ENCODE measurements at regions not wholly inside any gene's neighbourhood (a gene's known extent, or its start where the extent isn't known, plus 50 kb on each side); places are given as distances from the start of the nearest gene placed in this dataset.

DNA sequence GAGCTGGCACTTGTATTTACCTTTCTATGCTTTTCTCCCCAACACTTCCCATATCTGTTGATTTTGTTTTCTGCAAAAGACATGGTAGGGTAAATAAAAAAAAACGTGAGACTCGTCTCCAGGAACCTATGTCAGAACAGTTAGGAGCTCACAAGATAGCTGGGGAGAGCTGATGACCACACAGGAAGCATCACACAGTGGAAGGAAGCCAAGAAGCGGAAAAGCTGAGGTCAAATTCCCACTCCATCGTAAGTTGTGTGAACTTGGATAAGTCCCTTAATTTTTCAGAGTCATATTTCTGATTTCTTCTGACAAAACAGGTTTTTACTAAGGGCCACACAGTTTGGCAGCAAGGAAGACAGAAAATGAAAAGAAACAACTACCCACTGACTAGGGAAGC, 199.6 kb downstream of the KLF5 start:
- no peak for DNase-seq (ENCODE audit: low read depth)
- TF ChIP-seq, protein P1, sequence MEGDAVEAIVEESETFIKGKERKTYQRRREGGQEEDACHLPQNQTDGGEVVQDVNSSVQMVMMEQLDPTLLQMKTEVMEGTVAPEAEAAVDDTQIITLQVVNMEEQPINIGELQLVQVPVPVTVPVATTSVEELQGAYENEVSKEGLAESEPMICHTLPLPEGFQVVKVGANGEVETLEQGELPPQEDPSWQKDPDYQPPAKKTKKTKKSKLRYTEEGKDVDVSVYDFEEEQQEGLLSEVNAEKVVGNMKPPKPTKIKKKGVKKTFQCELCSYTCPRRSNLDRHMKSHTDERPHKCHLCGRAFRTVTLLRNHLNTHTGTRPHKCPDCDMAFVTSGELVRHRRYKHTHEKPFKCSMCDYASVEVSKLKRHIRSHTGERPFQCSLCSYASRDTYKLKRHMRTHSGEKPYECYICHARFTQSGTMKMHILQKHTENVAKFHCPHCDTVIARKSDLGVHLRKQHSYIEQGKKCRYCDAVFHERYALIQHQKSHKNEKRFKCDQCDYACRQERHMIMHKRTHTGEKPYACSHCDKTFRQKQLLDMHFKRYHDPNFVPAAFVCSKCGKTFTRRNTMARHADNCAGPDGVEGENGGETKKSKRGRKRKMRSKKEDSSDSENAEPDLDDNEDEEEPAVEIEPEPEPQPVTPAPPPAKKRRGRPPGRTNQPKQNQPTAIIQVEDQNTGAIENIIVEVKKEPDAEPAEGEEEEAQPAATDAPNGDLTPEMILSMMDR (IDR thresholded peaks at IDR 0.05; ENCODE audit: insufficient read depth, low read depth, low read length, missing control alignments) = no peak
- H3K4me3 ChIP-seq (ENCODE audit: low read length) = no peak overlapping the region

DNA sequence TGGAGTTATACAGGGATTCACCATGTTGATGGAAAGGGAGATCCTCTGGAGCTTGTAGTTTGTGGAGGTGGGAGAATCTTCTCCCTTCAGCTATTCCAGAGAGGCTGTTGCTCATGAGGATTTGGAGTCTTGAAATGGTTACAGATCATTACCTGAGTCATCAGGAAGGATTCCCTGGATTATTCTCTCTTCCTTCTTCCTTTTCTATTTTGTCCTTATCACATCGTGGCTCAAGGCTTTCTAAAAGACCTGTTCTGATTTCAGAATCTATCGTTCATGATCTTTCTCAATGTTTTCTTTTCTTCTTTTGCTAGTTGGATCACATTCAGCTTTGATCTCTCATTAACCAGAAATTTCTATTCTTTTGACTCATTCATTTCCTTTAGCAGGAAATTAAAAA, 196.0 kb downstream of the KLF5 start:
- H3K4me3 ChIP-seq (ENCODE audit: low read length) = no peak overlapping the region
- TF ChIP-seq, protein P1 (IDR thresholded peaks at IDR 0.05; ENCODE audit: insufficient read depth, low read depth, low read length, missing control alignments) = no peak

DNA sequence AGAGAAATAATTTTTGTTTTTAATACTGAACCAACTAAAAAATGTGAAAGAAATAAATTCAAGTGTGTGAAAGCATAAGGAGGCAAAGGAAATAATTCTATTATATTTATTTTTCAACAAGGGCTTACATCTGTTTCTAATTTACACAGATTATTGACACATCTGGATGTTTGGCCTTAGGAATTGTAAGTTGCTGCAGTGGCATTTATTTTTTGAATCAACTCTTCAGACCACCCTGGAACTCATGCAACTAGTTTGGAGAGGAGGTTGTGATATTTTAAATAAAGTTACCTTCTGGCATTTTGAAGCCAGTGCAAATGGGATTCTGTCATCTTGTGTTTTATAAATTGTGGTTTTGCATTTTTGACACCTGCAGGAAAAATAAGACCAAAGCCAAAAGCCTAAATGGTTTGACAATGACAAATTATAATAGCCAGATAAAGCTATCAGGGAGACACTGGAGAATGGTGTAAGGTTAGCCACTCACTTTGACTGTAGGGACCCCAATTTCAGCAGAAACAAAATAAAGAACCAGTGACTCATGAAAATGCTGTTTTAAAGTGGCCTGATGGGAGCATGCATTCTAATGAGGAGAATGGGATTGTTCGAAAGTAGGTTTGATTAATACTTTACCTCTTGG, 192.9 kb downstream of the KLF5 start:
- TF ChIP-seq, protein P1 (IDR thresholded peaks at IDR 0.05; ENCODE audit: insufficient read depth, low read depth, low read length, missing control alignments) = no peak
- no peak for DNase-seq (ENCODE audit: low read depth)
- H3K4me3 ChIP-seq (ENCODE audit: low read length) = no peak overlapping the region

More for the DNA sequence above, 196.0 kb downstream of the KLF5 start:
- peak; percentile 66 for DNase-seq (ENCODE audit: low read depth)

DNA sequence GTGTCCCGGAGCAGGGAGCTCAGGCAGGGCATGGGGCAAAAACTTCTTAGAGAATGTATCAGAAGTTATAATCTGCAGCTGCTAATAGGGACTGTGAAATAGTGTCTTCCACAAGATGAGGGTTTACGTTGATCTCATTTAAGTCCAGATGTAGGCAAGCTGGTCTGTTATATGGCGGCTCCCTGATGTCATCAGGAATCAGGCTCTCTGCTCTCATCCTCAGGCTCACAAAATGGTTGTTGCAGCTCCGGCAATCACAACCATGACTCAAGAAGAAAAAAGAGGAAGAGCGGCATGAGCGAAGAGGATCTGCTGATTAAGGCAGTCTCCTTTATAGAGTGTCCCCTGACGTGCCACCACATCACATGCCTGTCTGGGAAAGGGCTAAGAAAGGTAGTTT, 191.3 kb downstream of the KLF5 start:
- TF ChIP-seq, protein P1 (IDR thresholded peaks at IDR 0.05; ENCODE audit: insufficient read depth, low read depth, low read length, missing control alignments) = no peak
- no peak overlapping the region for H3K4me3 ChIP-seq (ENCODE audit: low read length)
- no peak for DNase-seq (ENCODE audit: low read depth)

DNA sequence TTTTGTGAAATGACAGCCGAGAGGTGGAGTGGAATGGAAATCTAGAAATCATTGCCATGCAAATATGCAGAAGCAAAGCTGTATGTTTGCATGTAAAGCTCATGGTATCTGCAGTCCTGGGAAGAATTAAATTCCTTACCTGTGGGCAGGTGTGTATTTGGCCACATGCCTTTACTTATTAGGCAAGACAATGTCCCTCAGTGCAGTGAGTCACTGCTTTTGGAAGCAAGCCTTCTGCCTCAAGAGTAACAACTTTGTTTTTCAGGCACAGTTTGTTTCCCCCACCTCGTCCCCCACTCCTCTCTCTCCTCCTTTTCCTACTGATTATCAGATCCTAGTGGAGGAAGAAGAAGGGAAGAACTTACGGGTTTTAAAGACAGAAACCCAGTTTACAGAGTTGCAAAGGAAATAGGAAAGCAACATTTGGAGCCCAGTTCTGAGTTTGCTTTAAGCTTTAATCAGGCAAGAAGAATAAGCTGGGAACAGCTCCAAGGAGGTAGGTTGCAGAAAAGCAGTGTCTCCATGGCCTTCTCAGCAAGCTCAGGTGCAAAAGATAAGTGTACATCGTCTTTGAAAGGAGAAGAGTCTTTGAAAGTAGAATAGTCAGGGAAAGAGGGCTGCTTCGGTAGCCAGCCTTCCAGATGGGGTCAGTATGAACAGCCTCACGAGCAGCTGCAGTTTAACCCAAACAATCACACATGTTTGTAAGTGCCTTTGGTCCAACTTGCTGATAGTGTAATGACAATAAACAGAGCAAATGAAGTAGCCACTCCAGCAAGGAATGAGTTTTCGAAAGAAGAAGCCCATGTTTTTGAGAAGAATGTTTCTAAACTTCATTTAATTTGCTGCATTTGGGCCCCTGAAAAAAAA, 190.1 kb downstream of the KLF5 start:
- TF ChIP-seq, protein P1 (IDR thresholded peaks at IDR 0.05; ENCODE audit: insufficient read depth, low read depth, low read length, missing control alignments) = no peak
- DNase-seq (ENCODE audit: low read depth) = peak; percentile 95
- H3K4me3 ChIP-seq (ENCODE audit: low read length) = no peak overlapping the region

DNA sequence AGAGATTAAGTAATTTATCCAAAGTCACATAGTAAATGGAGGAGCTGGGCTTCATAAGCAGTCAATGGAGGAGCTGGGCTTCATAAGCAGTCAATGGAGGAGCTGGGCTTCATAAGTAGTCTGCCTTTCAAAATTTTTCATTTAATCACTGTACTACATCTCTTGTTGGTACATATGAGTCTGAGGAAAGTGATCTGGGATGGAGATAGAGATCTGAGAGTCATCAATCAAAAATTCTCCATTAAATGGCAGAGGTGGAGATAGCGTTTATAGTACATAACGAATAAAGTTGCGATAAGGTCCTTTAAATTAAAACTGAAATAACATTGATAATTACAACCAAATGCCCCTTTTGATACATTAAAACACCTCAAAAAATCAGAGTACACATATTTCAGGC, 189.3 kb downstream of the KLF5 start:
- TF ChIP-seq, protein P1 (IDR thresholded peaks at IDR 0.05; ENCODE audit: insufficient read depth, low read depth, low read length, missing control alignments) = no peak
- DNase-seq (ENCODE audit: low read depth) = no peak

More for the DNA sequence above, 189.3 kb downstream of the KLF5 start:
- H3K4me3 ChIP-seq (ENCODE audit: low read length) = no peak overlapping the region
